CD4-positive, alpha-beta T cell (primary cell): ENCODE measurements at regions not wholly inside any gene's neighbourhood (a gene's known extent, or its start where the extent isn't known, plus 50 kb on each side); places are given as distances from the start of the nearest gene placed in this dataset.

Experiments used
- ATAC-seq: fragments of 200-7000 bp; cut with Tn5 transposase; one replicate; pipeline ENCODE4 v1.10.0; 2022; ENCODE audit warnings: mild to moderate bottlenecking; ENCODE audit not compliant: poor library complexity
- CTCF ChIA-PET: fragments of 350-600 bp; sonication (Branson Sonifier 250); formaldehyde crosslinking; loops from one replicate; lab custom pipeline; 2021; ENCODE audit warnings: antibody characterized with exemption, inconsistent platforms; lab: Charles Lee
- POLR2A ChIA-PET: fragments of 350-600 bp; sonication (Branson Sonifier 250); formaldehyde crosslinking; loops from one replicate; lab custom pipeline; 2021; ENCODE audit warnings: antibody characterized with exemption, inconsistent platforms; lab: Charles Lee
- DNase-seq, 14 experiments: peaks; one replicate each; pipeline ENCODE4 v3.0.0-alpha.2; 2013 to 2020; ENCODE audit warnings: mixed read lengths in 2 of 14
- H3K27ac ChIP-seq, 2 donors: one replicate each; pipeline versions ENCODE4 v1.5.1 to v1.7.0; 2013; ENCODE audit warnings: low read length in 2 of 2, low read depth in 1 of 2, mild to moderate bottlenecking in 1 of 2
- H3K27me3 ChIP-seq, 2 experiments: 1 replicate in 1 of 2; 2 replicates in 1 of 2; pipeline versions ENCODE4 v1.6.1 to v1.7.0; 2013; ENCODE audit warnings: low read length in 2 of 2, control low read depth in 1 of 2, mild to moderate bottlenecking in 1 of 2, moderate library complexity in 1 of 2; ENCODE audit not compliant: insufficient read depth in 2 of 2, control insufficient read depth in 1 of 2
- H3K36me3 ChIP-seq: one replicate; pipeline ENCODE4 v1.6.1; 2013; ENCODE audit warnings: low read length, control low read depth; ENCODE audit not compliant: insufficient read depth
- H3K4me1 ChIP-seq: one replicate; pipeline ENCODE4 v1.6.1; 2013; ENCODE audit warnings: low read length, control low read depth; ENCODE audit not compliant: insufficient read depth
- H3K4me3 ChIP-seq: one replicate; pipeline ENCODE4 v1.5.1; 2013; ENCODE audit warnings: mild to moderate bottlenecking, low read length, moderate library complexity
- H3K9me3 ChIP-seq, 2 experiments: 1 replicate in 1 of 2; 2 replicates in 1 of 2; pipeline versions ENCODE4 v1.6.1 to v1.7.0; 2013; ENCODE audit warnings: low read length in 2 of 2, mild to moderate bottlenecking in 2 of 2, control low read depth in 1 of 2, moderate library complexity in 1 of 2; ENCODE audit not compliant: control insufficient read depth in 1 of 2, insufficient read depth in 1 of 2
- H3K27ac Mint-ChIP-seq: one replicate; pipeline ENCODE4 v1.8.0; 2020; ENCODE audit warnings: mixed read lengths
- H3K27me3 Mint-ChIP-seq: one replicate; pipeline ENCODE4 v1.8.0; 2021; ENCODE audit warnings: mixed read lengths
- H3K36me3 Mint-ChIP-seq: one replicate; pipeline ENCODE4 v1.8.0; 2021; ENCODE audit warnings: low read depth, mixed read lengths
- H3K4me1 Mint-ChIP-seq: one replicate; pipeline ENCODE4 v1.8.0; 2021; ENCODE audit warnings: low read depth, mixed read lengths
- H3K4me3 Mint-ChIP-seq: one replicate; pipeline ENCODE4 v1.8.0; 2020; ENCODE audit warnings: mild to moderate bottlenecking, mixed read lengths
- H3K9me3 Mint-ChIP-seq: one replicate; pipeline ENCODE4 v1.8.0; 2020; ENCODE audit warnings: mixed read lengths
- intact Hi-C, 2 experiments: fragments of 100-400 bp; cut with DNase I in 1 of 2; cut with micrococcal nuclease in 1 of 2; formaldehyde crosslinking; loops; one replicate each; pipeline versions ENCODE4 v1.15.1 to v1.9.0; 2023 to 2025; cut with DNase I, micrococcal nuclease
- TF ChIP-seq, protein P1 (sequence below): fragments of 200-600 bp; IDR thresholded peaks from one replicate; pipeline ENCODE4 v1.8.0; 2022; ENCODE audit warnings: antibody characterized with exemption, mild to moderate bottlenecking

GRCh38 chr2:67213270-67213670 is 183.9 kb upstream of the ETAA1 start:
- ATAC-seq (no peak), DNase-seq (no peak)
- H3K36me3 Mint-ChIP-seq, result no peaks in the 10 kb centered on the region
- no peak overlapping the region for H3K27ac Mint-ChIP-seq
- H3K4me3 Mint-ChIP-seq, result no peak overlapping the region
- Histone ChIP-seq H3K9me3 (peaks cover 4 to 8% of the 10 kb centered on the region in 2 experiments), H3K27me3 (no peaks in the 10 kb centered on the region), H3K36me3 (no peaks in the 10 kb centered on the region), H3K4me3 (no peak overlapping the region), H3K4me1 (no peaks in the 10 kb centered on the region), H3K27ac (no peak overlapping the region)
- peaks cover 5% of the 10 kb centered on the region for H3K27me3 Mint-ChIP-seq
- TF ChIP-seq, protein P1, sequence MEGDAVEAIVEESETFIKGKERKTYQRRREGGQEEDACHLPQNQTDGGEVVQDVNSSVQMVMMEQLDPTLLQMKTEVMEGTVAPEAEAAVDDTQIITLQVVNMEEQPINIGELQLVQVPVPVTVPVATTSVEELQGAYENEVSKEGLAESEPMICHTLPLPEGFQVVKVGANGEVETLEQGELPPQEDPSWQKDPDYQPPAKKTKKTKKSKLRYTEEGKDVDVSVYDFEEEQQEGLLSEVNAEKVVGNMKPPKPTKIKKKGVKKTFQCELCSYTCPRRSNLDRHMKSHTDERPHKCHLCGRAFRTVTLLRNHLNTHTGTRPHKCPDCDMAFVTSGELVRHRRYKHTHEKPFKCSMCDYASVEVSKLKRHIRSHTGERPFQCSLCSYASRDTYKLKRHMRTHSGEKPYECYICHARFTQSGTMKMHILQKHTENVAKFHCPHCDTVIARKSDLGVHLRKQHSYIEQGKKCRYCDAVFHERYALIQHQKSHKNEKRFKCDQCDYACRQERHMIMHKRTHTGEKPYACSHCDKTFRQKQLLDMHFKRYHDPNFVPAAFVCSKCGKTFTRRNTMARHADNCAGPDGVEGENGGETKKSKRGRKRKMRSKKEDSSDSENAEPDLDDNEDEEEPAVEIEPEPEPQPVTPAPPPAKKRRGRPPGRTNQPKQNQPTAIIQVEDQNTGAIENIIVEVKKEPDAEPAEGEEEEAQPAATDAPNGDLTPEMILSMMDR, result no peak
- H3K9me3 Mint-ChIP-seq, result peaks cover 4% of the 10 kb centered on the region
- POLR2A ChIA-PET, result no interaction called here
- CTCF ChIA-PET, result no interaction called here
- no peaks in the 10 kb centered on the region for H3K4me1 Mint-ChIP-seq
- intact Hi-C loops, result loop anchor here in 1 of 2 experiments (5.0 kb wide), 1 partner anchor 574 kb away; no protein-coding TSS in a partner anchor

- H3K27me3 ChIP-seq, result no peaks in the 10 kb centered on the region
- H3K4me1 ChIP-seq, result no peaks in the 10 kb centered on the region
- Mint-ChIP-seq H3K27me3 (peaks cover 5% of the 10 kb centered on the region), H3K4me3 (no peak overlapping the region), H3K9me3 (peaks cover 4% of the 10 kb centered on the region), H3K27ac (no peak overlapping the region), H3K36me3 (no peaks in the 10 kb centered on the region), H3K4me1 (no peaks in the 10 kb centered on the region)
- TF ChIP-seq, protein P1, result no peak
- no peaks in the 10 kb centered on the region for H3K36me3 ChIP-seq
- no peak overlapping the region for H3K27ac ChIP-seq
- H3K9me3 ChIP-seq, result peaks cover 4 to 8% of the 10 kb centered on the region in 2 experiments
- intact Hi-C loops, result loop anchor here in 1 of 2 experiments (5.0 kb wide), 1 partner anchor 573 kb away; no protein-coding TSS in a partner anchor
- H3K4me3 ChIP-seq, result no peak overlapping the region
- ATAC-seq (no peak), DNase-seq (no peak)
- ChIA-PET CTCF (no interaction called here), POLR2A (no interaction called here)
Measured at GRCh38 chr2:67213677-67214402, 183.3 kb upstream of the ETAA1 start.

DNA sequence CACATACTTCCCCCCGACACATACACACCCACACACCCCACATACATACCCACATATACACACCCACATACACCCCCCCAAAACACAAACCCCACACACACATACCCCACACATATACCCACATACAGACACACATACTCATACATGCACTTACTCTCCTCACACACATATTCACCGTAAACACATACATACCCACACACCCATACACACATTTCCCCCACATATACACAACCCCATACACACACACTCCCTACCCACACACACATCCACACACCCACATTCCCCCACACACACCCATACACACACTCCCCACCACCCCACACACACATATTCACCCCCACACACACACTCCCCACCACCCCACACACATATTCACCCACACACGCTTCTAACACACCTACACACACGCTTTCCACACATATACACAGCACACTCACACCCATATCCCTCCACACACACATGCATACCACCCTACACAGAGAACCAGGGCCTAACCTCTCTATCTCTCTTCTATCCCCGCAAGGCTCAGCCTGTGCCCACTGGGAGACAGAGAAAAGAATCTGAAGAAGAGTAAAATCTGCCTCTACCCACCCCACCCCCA is 182.4 kb upstream of the ETAA1 start:
- Mint-ChIP-seq H3K4me1 (no peaks in the 10 kb centered on the region), H3K27me3 (peaks cover 5% of the 10 kb centered on the region), H3K9me3 (peaks cover 4% of the 10 kb centered on the region), H3K4me3 (no peak overlapping the region), H3K36me3 (no peaks in the 10 kb centered on the region), H3K27ac (no peak overlapping the region)
- ChIA-PET POLR2A (no interaction called here), CTCF (no interaction called here)
- DNase-seq (no peak), ATAC-seq (no peak)
- H3K4me1 ChIP-seq, result no peaks in the 10 kb centered on the region
- no peaks in the 10 kb centered on the region for H3K27me3 ChIP-seq
- no peak overlapping the region for H3K4me3 ChIP-seq
- peaks cover 8% of the 10 kb centered on the region in 2 experiments for H3K9me3 ChIP-seq
- no peaks in the 10 kb centered on the region for H3K36me3 ChIP-seq
- no peak overlapping the region for H3K27ac ChIP-seq
- intact Hi-C loops, result loop anchor here in 1 of 2 experiments (5.0 kb wide), 1 partner anchor 573 kb away; no protein-coding TSS in a partner anchor
- TF ChIP-seq, protein P1, result no peak
